DOHH2 (cell line): ENCODE measurements at regions not wholly inside any gene's neighbourhood (a gene's known extent, or its start where the extent isn't known, plus 50 kb on each side); places are given as distances from the start of the nearest gene placed in this dataset.

Source experiments
- EZH2phosphoT487 ChIP-seq: fragments of 200-600 bp; sonication (generic); IDR thresholded peaks from 2 replicates; pipeline ENCODE4 v1.6.1; 2017; ENCODE audit warnings: borderline replicate concordance, mild to moderate bottlenecking, antibody characterized with exemption, low read length, moderate library complexity, mixed read lengths
- TF ChIP-seq, protein P1 (sequence below): fragments of 200-600 bp; sonication (generic); IDR thresholded peaks from one replicate; pipeline ENCODE4 v1.5.1; 2014; ENCODE audit warnings: antibody characterized with exemption, mild to moderate bottlenecking, low read depth, low read length; ENCODE audit not compliant: poor library complexity, severe bottlenecking

DNA sequence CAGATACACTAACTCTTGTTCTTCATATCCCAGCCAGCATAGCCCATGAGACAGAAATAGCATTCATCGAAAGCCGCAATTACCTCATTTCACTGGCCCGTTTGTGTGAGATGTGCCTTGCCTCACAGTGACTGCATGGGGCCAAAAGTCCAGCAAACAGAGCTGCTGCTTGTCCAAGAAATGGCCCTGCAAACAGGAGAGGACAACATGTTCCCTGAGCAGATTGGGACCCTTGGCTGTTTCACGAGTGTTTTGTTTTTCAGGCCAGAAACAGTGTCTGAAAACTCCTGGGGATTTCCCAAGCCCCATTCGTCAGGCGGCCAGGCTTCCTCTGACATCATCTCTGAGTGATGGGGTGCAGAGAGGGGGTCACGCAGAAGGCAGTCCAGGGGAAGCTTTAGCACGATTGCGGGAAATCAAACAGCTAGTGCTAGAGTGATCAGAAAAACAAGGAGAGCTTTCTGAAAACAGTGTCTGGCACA lies 503.6 kb upstream of the PAPPA start:
- TF ChIP-seq, protein P1, sequence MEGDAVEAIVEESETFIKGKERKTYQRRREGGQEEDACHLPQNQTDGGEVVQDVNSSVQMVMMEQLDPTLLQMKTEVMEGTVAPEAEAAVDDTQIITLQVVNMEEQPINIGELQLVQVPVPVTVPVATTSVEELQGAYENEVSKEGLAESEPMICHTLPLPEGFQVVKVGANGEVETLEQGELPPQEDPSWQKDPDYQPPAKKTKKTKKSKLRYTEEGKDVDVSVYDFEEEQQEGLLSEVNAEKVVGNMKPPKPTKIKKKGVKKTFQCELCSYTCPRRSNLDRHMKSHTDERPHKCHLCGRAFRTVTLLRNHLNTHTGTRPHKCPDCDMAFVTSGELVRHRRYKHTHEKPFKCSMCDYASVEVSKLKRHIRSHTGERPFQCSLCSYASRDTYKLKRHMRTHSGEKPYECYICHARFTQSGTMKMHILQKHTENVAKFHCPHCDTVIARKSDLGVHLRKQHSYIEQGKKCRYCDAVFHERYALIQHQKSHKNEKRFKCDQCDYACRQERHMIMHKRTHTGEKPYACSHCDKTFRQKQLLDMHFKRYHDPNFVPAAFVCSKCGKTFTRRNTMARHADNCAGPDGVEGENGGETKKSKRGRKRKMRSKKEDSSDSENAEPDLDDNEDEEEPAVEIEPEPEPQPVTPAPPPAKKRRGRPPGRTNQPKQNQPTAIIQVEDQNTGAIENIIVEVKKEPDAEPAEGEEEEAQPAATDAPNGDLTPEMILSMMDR: no peak
- no peak for TF ChIP-seq EZH2phosphoT487
